ENCODE measurements at regions not wholly inside any gene's neighbourhood (a gene's known extent, or its start where the extent isn't known, plus 50 kb on each side); places are given as distances from the start of the nearest gene placed in this dataset.

GRCh38 chr5:3853362-3853761 lies 257.7 kb downstream of the IRX1 start:
- TF ChIP-seq POLR2A (IDR thresholded peaks at IDR 0.05): no peak
- TF ChIP-seq, protein P1, sequence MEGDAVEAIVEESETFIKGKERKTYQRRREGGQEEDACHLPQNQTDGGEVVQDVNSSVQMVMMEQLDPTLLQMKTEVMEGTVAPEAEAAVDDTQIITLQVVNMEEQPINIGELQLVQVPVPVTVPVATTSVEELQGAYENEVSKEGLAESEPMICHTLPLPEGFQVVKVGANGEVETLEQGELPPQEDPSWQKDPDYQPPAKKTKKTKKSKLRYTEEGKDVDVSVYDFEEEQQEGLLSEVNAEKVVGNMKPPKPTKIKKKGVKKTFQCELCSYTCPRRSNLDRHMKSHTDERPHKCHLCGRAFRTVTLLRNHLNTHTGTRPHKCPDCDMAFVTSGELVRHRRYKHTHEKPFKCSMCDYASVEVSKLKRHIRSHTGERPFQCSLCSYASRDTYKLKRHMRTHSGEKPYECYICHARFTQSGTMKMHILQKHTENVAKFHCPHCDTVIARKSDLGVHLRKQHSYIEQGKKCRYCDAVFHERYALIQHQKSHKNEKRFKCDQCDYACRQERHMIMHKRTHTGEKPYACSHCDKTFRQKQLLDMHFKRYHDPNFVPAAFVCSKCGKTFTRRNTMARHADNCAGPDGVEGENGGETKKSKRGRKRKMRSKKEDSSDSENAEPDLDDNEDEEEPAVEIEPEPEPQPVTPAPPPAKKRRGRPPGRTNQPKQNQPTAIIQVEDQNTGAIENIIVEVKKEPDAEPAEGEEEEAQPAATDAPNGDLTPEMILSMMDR (IDR thresholded peaks at IDR 0.05): no peak

Measured in thyroid gland (tissue), 4 donors.